H1 (cell line): ENCODE measurements at regions not wholly inside any gene's neighbourhood (a gene's known extent, or its start where the extent isn't known, plus 50 kb on each side); places are given as distances from the start of the nearest gene placed in this dataset.

Experiments used
- CTCF ChIA-PET: fragments of 300-600 bp; sonication (Branson Sonifier 250); formaldehyde crosslinking; loops from one replicate; lab custom pipeline; 2021; ENCODE audit not compliant: partially characterized antibody; lab: Charles Lee
- POLR2A ChIA-PET: fragments of 300-600 bp; sonication (Branson Sonifier 250); formaldehyde crosslinking; loops from one replicate; lab custom pipeline; 2021; ENCODE audit warnings: inconsistent platforms; ENCODE audit not compliant: partially characterized antibody; lab: Charles Lee
- DNase-seq, 2 experiments: peaks; one replicate each; pipeline versions ENCODE4 v3.0.0 to v3.0.0-alpha.2; 2010 to 2022; ENCODE audit warnings: low spot score in 2 of 2, low read depth in 1 of 2, mixed read lengths in 1 of 2
- FAIRE-seq: peaks from 2 replicates; lab custom pipeline; 2011; peaks lifted over from hg19 to GRCh38; lab: Jason Lieb, UNC
- H2AFZ ChIP-seq: 2 replicates; pipeline ENCODE4 v1.8.1; 2012; ENCODE audit warnings: low read length, inconsistent platforms
- H2AK5ac ChIP-seq: 2 replicates; pipeline ENCODE4 v1.6.1; 2013; ENCODE audit warnings: low read depth, low read length
- H2BK120ac ChIP-seq: replicated peaks from 2 replicates; pipeline ENCODE3; 2013; ENCODE audit warnings: low read depth, low read length, inconsistent platforms
- H2BK12ac ChIP-seq: 2 replicates; pipeline ENCODE4 v1.6.1; 2013; ENCODE audit warnings: low read depth, low read length
- H2BK15ac ChIP-seq: 2 replicates; pipeline ENCODE4 v1.6.1; 2013; ENCODE audit warnings: low read length
- H2BK20ac ChIP-seq: 2 replicates; pipeline ENCODE4 v1.6.1; 2013; ENCODE audit warnings: low read length
- H2BK5ac ChIP-seq: 2 replicates; pipeline ENCODE4 v1.6.1; 2013; ENCODE audit warnings: low read depth, low read length
- H3K14ac ChIP-seq: 2 replicates; pipeline ENCODE4 v1.6.1; 2013; ENCODE audit warnings: inconsistent platforms; ENCODE audit not compliant: insufficient read length
- H3K18ac ChIP-seq: 2 replicates; pipeline ENCODE4 v1.6.1; 2013; ENCODE audit warnings: low read length; ENCODE audit errors: extremely low read depth
- H3K23ac ChIP-seq: 2 replicates; pipeline ENCODE4 v1.6.1; 2013; ENCODE audit warnings: inconsistent platforms; ENCODE audit not compliant: insufficient read length
- H3K23me2 ChIP-seq: 2 replicates; pipeline ENCODE4 v1.6.1; 2013; ENCODE audit warnings: low read depth, low read length
- H3K27ac ChIP-seq: 2 replicates; pipeline ENCODE4 v1.6.1; 2011; ENCODE audit warnings: low read depth, low read length, inconsistent platforms
- H3K27me3 ChIP-seq, 4 experiments: replicated peaks in 1 of 4; 1 replicate in 1 of 4; 2 replicates in 3 of 4; pipeline versions ENCODE4 v1.6.1 to v1.8.1; 2011 to 2013; ENCODE audit warnings: low read length in 3 of 4, mild to moderate bottlenecking in 3 of 4, inconsistent platforms in 2 of 4, mixed read lengths in 2 of 4, moderate library complexity in 1 of 4; ENCODE audit not compliant: control insufficient read depth in 3 of 4, insufficient read depth in 3 of 4; ENCODE audit errors: extremely low read depth in 1 of 4
- H3K36me3 ChIP-seq, 4 experiments: 2 replicates each; pipeline versions ENCODE4 v1.6.1 to v1.8.1; 2011 to 2013; ENCODE audit warnings: mild to moderate bottlenecking in 4 of 4, low read length in 3 of 4, moderate library complexity in 2 of 4, control low read depth in 1 of 4, inconsistent platforms in 1 of 4; ENCODE audit not compliant: insufficient read depth in 4 of 4, control insufficient read depth in 2 of 4
- H3K4ac ChIP-seq: replicated peaks from 2 replicates; pipeline ENCODE3; 2013; ENCODE audit warnings: low read length, low read depth, mixed read lengths, inconsistent platforms; ENCODE audit not compliant: insufficient read length
- H3K4me1 ChIP-seq, 4 experiments: replicated peaks in 1 of 4; 1 replicate in 1 of 4; 2 replicates in 3 of 4; pipeline versions ENCODE4 v1.6.1 to v1.8.1; 2011 to 2013; ENCODE audit warnings: low read length in 3 of 4, inconsistent platforms in 2 of 4, mixed read lengths in 1 of 4; ENCODE audit not compliant: insufficient read depth in 4 of 4, control insufficient read depth in 3 of 4
- H3K4me2 ChIP-seq, 2 experiments: 2 replicates each; pipeline versions ENCODE4 v1.6.1 to v1.8.1; 2011 to 2013; ENCODE audit warnings: low read depth in 2 of 2, low read length in 2 of 2, control low read depth in 1 of 2, inconsistent platforms in 1 of 2, mild to moderate bottlenecking in 1 of 2; ENCODE audit not compliant: insufficient read depth in 1 of 2
- H3K4me3 ChIP-seq, 4 experiments: fragments of 200-600, 300-600 bp in 1 of 4; sonication (generic), shearing (Covaris generic), sonication (Bioruptor Twin) in 1 of 4; 2 replicates each; pipeline versions ENCODE4 v1.5.1 to v1.8.1; 2011 to 2016; ENCODE audit warnings: low read length in 4 of 4, low read depth in 3 of 4, control low read depth in 2 of 4, inconsistent platforms in 2 of 4, mild to moderate bottlenecking in 2 of 4, mixed read lengths in 1 of 4, moderate library complexity in 1 of 4; ENCODE audit not compliant: insufficient read depth in 2 of 4; ENCODE audit errors: extremely low read depth in 1 of 4
- H3K56ac ChIP-seq: replicated peaks from 2 replicates; pipeline ENCODE3; 2013; ENCODE audit warnings: low read depth, mild to moderate bottlenecking, mixed read lengths, low read length, inconsistent platforms; ENCODE audit not compliant: insufficient read length
- H3K79me1 ChIP-seq: 2 replicates; pipeline ENCODE4 v1.6.1; 2013; ENCODE audit warnings: low read depth, low read length, control low read depth
- H3K79me2 ChIP-seq, 2 experiments: 2 replicates each; pipeline versions ENCODE4 v1.6.1 to v1.8.1; 2012 to 2013; ENCODE audit warnings: low read length in 2 of 2, mild to moderate bottlenecking in 2 of 2, inconsistent platforms in 1 of 2; ENCODE audit not compliant: insufficient read depth in 2 of 2, control insufficient read depth in 1 of 2
- H3K9ac ChIP-seq, 4 experiments: replicated peaks in 1 of 4; 1 replicate in 1 of 4; 2 replicates in 3 of 4; pipeline versions ENCODE4 v1.6.1 to v1.8.1; 2011 to 2013; ENCODE audit warnings: low read depth in 3 of 4, low read length in 3 of 4, control low read depth in 2 of 4, mild to moderate bottlenecking in 2 of 4, moderate library complexity in 2 of 4, inconsistent platforms in 1 of 4; ENCODE audit errors: extremely low read depth in 1 of 4
- H3K9me3 ChIP-seq, 2 experiments: 2 replicates each; pipeline versions ENCODE4 v1.6.1 to v1.8.1; 2012 to 2013; ENCODE audit warnings: mild to moderate bottlenecking in 2 of 2, moderate library complexity in 2 of 2, control low read depth in 1 of 2, inconsistent platforms in 1 of 2, low read depth in 1 of 2, low read length in 1 of 2, mixed read lengths in 1 of 2; ENCODE audit not compliant: insufficient read depth in 2 of 2
- H4K20me1 ChIP-seq, 2 experiments: replicated peaks in 1 of 2; 2 replicates each; pipeline versions ENCODE3 to v1.8.1; 2011 to 2013; ENCODE audit warnings: inconsistent platforms in 2 of 2, low read length in 2 of 2, mild to moderate bottlenecking in 1 of 2; ENCODE audit not compliant: insufficient read depth in 2 of 2, control insufficient read depth in 1 of 2
- H4K5ac ChIP-seq: 2 replicates; pipeline ENCODE4 v1.6.1; 2013; ENCODE audit warnings: low read length, low read depth, mixed read lengths, inconsistent platforms; ENCODE audit not compliant: insufficient read length
- H4K8ac ChIP-seq: 2 replicates; pipeline ENCODE4 v1.8.0; 2013; ENCODE audit warnings: mild to moderate bottlenecking, moderate library complexity, low read length, inconsistent platforms; ENCODE audit not compliant: insufficient read depth; ENCODE audit errors: extremely low read depth
- H4K91ac ChIP-seq: replicated peaks from 2 replicates; pipeline ENCODE3; 2013; ENCODE audit warnings: low read length, mixed read lengths, inconsistent platforms; ENCODE audit not compliant: insufficient read length
- EP300 ChIP-seq, 2 experiments: IDR thresholded peaks; 1 replicate in 1 of 2; 2 replicates in 1 of 2; pipeline ENCODE4 v1.6.1; 2011 to 2012; ENCODE audit warnings: low read depth in 2 of 2, low read length in 2 of 2, mild to moderate bottlenecking in 2 of 2, borderline replicate concordance in 1 of 2, inconsistent platforms in 1 of 2, moderate library complexity in 1 of 2
- WGBS, 2 experiments: shearing (Covaris generic) in 1 of 2; methylation state at CpG; one replicate each; pipeline versions ENCODE4 v1.1.6 to v1.1.7; 2013 to 2015; ENCODE audit warnings: low lambda C conversion rate in 2 of 2, mixed read lengths in 2 of 2, inconsistent platforms in 1 of 2, low coverage in 1 of 2, missing lambda C conversion rate in 1 of 2; ENCODE audit not compliant: insufficient replicate concordance in 2 of 2, insufficient coverage in 1 of 2, insufficient read length in 1 of 2; ENCODE audit errors: extremely low coverage in 1 of 2, missing lambda C conversion rate in 1 of 2; 5-methylcytosine and 5-hydroxymethylcytosine counted together

GRCh38 chr7:152571068-152571467 lies 104.9 kb downstream of the XRCC2 start:
- Histone ChIP-seq H2BK5ac (no peak overlapping the region), H3K27me3 (no peaks in the 10 kb centered on the region)
- no peak for TF ChIP-seq EP300 (IDR thresholded peaks at IDR 0.05; ENCODE audit: borderline replicate concordance in 1 of 2, low read depth in 2 of 2, low read length in 2 of 2)
- TF ChIP-seq, all 59 proteins: peak for 0
- H4K5ac ChIP-seq, result no peak overlapping the region
- no peak overlapping the region for H2BK120ac ChIP-seq
- no peaks in the 10 kb centered on the region for H3K36me3 ChIP-seq
- H3K56ac ChIP-seq, result no peak overlapping the region
- H3K4ac ChIP-seq, result no peak overlapping the region
- DNase-seq (no peak), FAIRE-seq (no peak)
- POLR2A ChIA-PET, result no interaction called here
- 82% methylated on average over 6 of the region's 6 CpGs; no CpG with 5 or more reads in 1 of the 2 experiments for WGBS, 2 experiments
- no peak overlapping the region for H4K8ac ChIP-seq
- no peaks in the 10 kb centered on the region for H3K79me1 ChIP-seq
- H2BK15ac ChIP-seq, result no peak overlapping the region
- H3K23ac ChIP-seq, result no peak overlapping the region
- H2BK20ac ChIP-seq, result no peak overlapping the region
- 0 out of 7 replicates have a peak, but pooled peaks cover 0 to 3% (median 0%) of the 10 kb centered on the region in 4 experiments for H3K4me1 ChIP-seq
- H4K91ac ChIP-seq, result no peak overlapping the region
- no peak overlapping the region for H2AK5ac ChIP-seq
- no peak overlapping the region for H2BK12ac ChIP-seq
- no peaks in the 10 kb centered on the region; the same call in 1 of the 2 replicates for H3K23me2 ChIP-seq
- H3K27ac ChIP-seq, result no peak overlapping the region
- no peak overlapping the region for H2AFZ ChIP-seq
- H3K4me2 ChIP-seq, result no peak overlapping the region
- no peaks in the 10 kb centered on the region for H4K20me1 ChIP-seq
- CTCF ChIA-PET, result interaction anchor here (1.0 kb wide), 2 partner anchors 10 to 20 kb away, joined by 3 read pairs; no protein-coding TSS in a partner anchor
- no peak overlapping the region for H3K14ac ChIP-seq
- no peaks in the 10 kb centered on the region for H3K9me3 ChIP-seq
- H3K4me3 ChIP-seq, result no peak overlapping the region
- no peak overlapping the region for H3K9ac ChIP-seq
- H3K79me2 ChIP-seq, result no peaks in the 10 kb centered on the region
- H3K18ac ChIP-seq, result no peak overlapping the region
